Left lobe of liver (tissue), 2 donors: ENCODE measurements at regions not wholly inside any gene's neighbourhood (a gene's known extent, or its start where the extent isn't known, plus 50 kb on each side); places are given as distances from the start of the nearest gene placed in this dataset.

ENCODE experiments used
- ATAC-seq: fragments of 200-7000 bp; cut with Tn5 transposase; one replicate; pipeline ENCODE4 v1.9.1; 2020; ENCODE audit warnings: mild to moderate bottlenecking, moderate library complexity
- DNase-seq: peaks from one replicate; pipeline ENCODE4 v3.0.0-alpha.2; 2020; ENCODE audit warnings: low spot score
- donor health status: DM: no; HTN: no; CAD: no; lungs with moderate emphysema.
- donor health status: DM: no; HTN: yes; CAD: no.

DNA sequence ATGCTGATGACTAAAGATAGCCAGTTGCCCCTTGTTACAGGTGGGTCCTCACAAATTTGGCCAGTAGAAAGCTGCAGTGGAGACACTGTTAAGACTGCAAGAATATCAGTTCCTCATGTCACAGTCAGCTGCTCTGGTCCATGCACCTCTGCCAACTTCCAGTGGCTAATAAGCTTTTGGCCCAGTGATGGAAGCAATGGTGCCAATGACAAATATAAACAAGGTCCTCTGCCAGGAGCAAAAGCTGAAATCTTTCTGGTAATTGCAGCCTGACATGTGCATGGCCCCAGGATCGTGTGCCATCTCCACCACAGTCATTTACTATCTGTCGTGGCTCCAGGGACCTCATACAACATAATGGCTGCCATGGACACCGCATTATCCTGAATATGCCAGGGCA lies 85.4 kb upstream of the TMEM260 start:
- DNase-seq = no peak
- no peak for ATAC-seq

DNA sequence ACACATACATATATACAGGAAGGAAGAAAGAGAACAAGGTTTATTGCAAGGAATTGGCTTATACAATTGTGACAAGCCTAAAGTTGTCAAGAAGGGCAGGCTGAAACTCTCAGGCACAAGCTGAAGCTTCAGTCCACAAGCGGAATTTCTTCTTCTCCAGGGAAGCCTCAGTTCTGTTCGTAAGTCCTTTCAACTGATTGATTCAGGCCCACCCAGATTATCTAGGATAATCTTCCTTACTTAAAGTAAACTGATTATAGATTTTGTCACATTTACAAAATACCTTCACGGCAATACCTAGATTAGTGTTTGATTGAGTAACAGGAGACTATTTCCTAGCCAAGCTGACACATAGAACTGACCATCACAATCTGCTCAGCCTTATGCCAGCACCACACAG lies 81.5 kb upstream of the TMEM260 start:
- no peak for ATAC-seq
- no peak for DNase-seq

DNA sequence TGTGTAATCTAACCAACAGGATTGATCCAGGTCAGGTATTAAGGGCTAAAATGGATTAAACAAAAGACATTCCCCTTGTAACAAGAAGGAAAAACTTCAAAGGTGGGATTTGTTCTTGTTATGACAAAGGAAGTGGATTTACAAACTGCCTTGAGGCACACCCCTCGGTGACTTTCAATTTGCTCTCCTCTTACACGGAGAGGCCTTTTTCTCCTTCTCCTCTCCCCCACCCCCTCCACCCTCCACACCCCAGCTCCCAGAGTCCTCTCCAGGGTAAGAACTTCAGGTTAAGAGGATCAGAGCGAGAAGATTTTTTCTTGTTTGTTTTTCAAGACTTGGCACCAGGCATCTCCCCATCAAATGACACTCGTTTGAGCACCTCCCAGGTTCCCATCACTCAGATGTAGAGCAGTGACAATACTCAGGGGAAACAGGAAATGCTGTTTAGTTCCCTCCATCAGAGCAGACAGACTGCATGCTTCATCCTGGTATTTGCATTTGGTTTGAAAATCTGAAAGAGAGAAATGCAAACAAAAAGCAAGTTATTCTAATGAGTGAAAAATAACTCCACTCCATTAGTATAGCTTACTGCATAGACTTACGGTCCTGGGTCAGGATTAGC lies 77.6 kb upstream of the TMEM260 start:
- DNase-seq (no peak), ATAC-seq (no peak)

DNA sequence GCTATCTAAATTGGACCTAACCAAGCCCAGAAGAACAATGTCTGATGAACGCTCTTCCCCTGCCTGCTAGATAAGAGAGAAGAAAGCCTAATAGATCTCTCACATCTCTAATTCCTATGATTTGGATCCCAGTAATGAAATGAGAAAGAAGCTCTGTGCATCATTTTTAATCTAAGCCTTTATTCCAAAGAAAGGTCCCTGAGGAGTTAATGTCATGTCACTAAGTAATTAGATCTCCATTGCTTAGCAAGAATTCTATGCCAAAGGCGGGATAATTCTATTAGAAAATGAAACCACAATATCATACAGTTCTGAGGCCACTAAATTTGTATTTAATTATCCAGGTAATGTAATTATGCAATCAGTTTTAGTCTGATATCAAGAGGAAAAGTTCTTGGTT lies 74.2 kb upstream of the TMEM260 start:
- DNase-seq (no peak), ATAC-seq (no peak)

DNA sequence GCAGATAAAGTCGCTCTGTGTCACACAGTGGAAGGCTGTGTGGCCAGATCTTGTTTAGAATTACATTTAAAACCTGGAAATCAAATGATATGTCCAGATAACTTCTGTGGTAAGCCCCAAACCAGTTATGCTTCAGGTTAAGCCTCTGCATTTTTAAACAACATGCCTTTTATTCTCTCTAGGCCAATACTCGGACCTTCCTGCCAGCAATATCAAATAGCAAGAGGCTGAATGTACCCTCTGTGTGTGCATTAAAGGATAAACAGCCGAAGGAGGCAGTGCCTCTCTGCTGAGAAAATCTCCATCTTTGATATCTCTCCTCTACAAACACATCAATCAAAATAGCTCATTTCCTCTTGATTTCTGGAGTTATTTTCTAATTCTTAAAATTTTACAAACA lies 67.1 kb upstream of the TMEM260 start:
- ATAC-seq = no peak
- no peak for DNase-seq

DNA sequence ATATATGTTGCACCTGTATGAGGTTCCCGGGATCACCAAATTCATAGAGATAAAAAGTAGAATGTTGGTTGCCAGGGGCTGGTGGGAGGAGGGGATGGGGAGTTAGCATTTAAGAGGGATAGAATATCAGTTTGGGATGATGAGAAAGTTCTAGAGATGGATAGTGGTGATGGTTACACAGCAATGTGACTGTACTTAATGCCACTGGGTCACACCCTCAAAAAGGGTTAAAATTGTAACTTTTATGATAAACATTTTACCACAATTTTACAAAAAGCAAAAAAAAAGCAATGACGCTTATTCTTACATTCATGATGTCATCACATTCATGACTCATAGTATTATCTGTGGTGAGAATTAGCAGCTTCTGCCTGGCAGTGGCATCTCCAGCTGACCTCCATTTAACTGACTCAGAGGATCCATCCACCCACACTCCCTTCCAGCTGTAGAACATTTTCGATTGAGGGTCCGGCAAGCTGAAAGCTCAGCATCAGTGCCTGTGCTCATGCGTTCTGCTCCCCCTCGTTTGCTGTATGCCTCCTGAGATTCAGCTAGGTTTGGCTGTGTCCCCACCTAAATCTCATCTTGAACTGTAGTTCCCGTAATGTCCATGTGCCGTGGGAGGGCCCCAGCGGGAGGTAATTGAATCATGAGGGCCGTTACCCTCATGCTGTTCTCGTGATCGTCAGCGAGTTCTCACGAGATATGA lies 64.8 kb upstream of the TMEM260 start:
- ATAC-seq = no peak
- DNase-seq = no peak

DNA sequence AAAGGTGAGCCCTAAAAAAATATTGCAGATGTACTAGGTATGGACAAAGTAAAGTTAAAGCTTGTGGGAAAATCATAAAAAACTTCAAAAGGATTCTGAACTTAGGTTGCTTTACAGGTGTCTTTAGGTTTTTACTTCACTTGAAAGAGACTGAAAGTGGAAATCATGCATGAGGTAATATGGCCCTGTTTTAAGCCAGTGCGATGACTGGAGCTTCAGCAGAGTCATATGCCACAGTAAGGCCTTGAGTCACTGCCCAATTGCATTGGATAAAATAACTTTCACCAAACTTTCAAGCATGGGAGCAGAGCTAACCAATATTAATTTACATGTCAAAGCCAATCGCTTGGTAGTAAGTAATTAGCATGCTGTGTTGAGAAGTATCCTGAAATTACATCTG lies 63.9 kb upstream of the TMEM260 start:
- ATAC-seq (no peak), DNase-seq (no peak)

DNA sequence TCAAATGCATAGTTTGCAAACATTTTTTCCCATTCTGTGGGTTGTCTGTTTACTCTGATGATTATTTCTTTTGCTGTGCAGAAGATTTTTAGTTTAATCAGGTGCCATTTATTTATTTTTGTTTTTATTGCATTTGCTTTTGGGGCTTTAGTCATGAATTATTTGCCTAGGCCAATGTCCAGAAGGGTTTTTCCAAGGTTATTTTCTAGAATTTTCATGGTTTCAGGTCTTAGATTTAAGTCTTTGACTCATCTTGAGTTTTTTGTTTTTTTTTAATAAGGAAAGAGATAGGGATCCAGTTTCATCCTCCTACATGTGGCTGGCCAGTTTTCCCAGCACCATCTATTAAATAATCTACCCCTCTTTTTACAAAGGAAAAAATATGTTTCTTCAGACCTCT lies 57.2 kb upstream of the TMEM260 start:
- DNase-seq (no peak), ATAC-seq (no peak)

DNA sequence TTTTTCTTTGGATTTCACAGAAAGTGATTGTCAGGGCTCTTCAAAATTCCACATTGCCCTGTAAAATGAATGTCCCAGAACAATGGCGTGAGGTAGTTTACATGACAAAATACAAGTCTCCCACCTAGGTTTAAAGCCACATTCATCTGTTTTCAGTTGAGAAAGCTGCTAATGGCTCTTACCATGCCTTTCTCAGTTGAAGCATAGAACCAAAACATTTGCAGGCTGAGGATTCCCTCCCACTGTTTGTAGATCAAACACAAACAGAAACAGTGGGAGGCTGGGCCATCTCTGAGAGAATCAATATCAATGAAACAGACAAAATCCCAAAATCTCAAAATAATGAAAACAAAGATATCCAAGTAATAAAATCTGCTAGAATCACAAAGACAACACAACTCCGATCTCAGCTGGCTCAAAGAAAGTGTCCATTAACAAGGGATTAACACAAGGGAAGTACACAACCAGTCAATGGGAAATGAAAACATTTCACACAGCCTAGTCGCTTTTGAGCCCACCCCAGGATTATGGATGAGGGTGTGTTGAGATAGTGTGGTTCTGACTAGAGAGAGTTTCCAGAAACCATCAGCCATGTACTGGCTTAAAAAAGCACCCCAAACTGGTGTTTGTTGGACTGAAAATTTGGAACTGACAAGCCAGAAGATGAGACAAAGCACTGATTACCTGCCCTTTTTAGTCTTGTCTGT lies 54.5 kb upstream of the TMEM260 start:
- DNase-seq (no peak), ATAC-seq (no peak)

DNA sequence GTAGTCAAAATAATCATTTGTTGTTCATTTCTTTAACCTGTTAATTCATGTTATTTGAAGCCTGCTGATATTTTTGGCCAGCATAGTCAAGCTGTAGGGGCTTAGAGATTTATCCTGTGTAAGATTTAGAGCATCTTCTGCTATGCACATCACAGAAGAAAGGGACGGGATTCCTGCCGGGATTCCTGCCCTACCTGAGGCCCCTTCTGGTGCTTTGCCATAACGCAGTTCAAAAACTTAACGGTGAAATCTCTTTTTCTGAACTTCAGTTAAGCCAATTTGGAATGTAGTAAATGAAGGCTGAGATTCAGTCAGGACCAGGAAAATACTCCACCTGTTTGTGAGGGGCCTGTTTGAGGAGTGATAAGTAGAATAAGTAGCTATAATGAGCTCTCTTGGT lies 50.7 kb upstream of the TMEM260 start:
- ATAC-seq (no peak), DNase-seq (no peak)
